Upper lobe of left lung (tissue), 4 donors: ENCODE measurements at regions not wholly inside any gene's neighbourhood (a gene's known extent, or its start where the extent isn't known, plus 50 kb on each side); places are given as distances from the start of the nearest gene placed in this dataset.

Experiments
- CTCF ChIP-seq, 6 experiments: fragments of 450-650 bp in 4 of 6; fragments of 200-600 bp in 2 of 6; sonication (generic) in 2 of 6; IDR thresholded peaks; one replicate each; pipeline ENCODE4 v1.5.1; 2016 to 2019; ENCODE audit warnings: antibody characterized with exemption in 6 of 6
- POLR2AphosphoS5 ChIP-seq, 2 donors: sonication (generic); formaldehyde crosslinking; IDR thresholded peaks; one replicate each; pipeline ENCODE4 v1.5.1; 2017; ENCODE audit warnings: antibody characterized with exemption in 2 of 2

DNA sequence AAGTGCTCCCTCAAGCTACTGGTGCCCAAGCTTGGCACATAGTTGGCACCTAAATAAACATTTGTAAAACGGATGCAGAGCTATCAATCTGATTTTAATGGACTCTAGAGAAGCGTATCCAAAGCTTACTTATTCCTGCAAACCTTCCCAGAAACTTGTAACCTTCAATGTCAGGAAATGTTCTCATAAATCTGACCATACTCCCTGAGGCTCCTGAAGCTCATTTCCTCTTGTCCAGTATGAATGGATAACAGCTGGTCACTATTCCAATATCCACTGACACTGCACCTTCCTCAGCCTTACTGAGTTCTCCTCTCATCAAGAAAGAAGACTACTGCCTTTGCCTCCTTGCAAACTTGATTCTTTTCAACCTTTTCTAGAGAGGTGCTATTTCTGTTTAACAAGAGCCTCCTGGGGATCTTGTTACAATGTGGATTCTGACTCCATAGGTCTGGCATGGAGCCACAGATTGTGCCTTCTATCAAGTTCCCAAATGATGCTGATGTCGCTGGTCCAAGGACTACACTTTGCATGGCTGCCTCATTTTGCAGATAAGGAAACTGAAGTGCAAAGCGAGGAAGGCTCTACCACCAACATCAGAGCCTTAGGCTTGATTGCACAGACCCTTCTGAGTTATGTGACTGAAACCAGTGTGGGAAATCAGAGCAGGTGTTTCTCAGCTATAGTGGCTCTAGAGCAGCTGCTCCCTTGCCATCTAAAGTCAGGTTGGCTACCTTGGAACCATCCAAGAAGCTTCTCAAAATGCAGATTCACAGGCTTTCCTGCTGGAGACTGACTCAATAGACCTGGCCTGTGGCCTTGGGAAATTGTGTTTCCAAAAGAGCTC, 377.8 kb downstream of the SOX9 start:
- TF ChIP-seq CTCF (IDR thresholded peaks at IDR 0.05): no peak
- TF ChIP-seq POLR2AphosphoS5 (IDR thresholded peaks at IDR 0.05): no peak
